HG02798 (cell line): ENCODE measurements at regions not wholly inside any gene's neighbourhood (a gene's known extent, or its start where the extent isn't known, plus 50 kb on each side); places are given as distances from the start of the nearest gene placed in this dataset.

Source experiments
- ATAC-seq: cut with Tn5 transposase; IDR thresholded peaks from one replicate; pipeline ENCODE4 v1.9.1; 2021; ENCODE audit warnings: mild to moderate bottlenecking; ENCODE audit not compliant: unreplicated experiment, poor library complexity

- no peak for ATAC-seq
Observed at GRCh38 chr6:138577151-138577915, 78.0 kb upstream of the NHSL1 start.

- ATAC-seq: no peak
Observed at GRCh38 chr6:138580040-138580439, 80.7 kb upstream of the NHSL1 start.

GRCh38 chr6:138580801-138581200 lies 81.5 kb upstream of the NHSL1 start:
- no peak for ATAC-seq

- ATAC-seq: no peak
Observed at GRCh38 chr6:138582573-138582972, 83.3 kb upstream of the NHSL1 start.

GRCh38 chr6:138586638-138587037 lies 87.3 kb upstream of the NHSL1 start:
- ATAC-seq: no peak

- ATAC-seq: peak; percentile 37
Observed at GRCh38 chr6:138588805-138589434, 89.6 kb upstream of the NHSL1 start.

GRCh38 chr6:138590796-138591709 lies 91.8 kb upstream of the NHSL1 start:
- no peak for ATAC-seq

- peak; percentile 47 for ATAC-seq
Observed at GRCh38 chr6:138592749-138593123, 93.4 kb upstream of the NHSL1 start.

- ATAC-seq: peak; percentile 62
Observed at GRCh38 chr6:138593124-138593877, 94.0 kb upstream of the NHSL1 start.

GRCh38 chr6:138593909-138594757 lies 94.8 kb upstream of the NHSL1 start:
- no peak for ATAC-seq

- ATAC-seq: no peak
Observed at GRCh38 chr6:138594758-138595140, 95.5 kb upstream of the NHSL1 start.

- no peak for ATAC-seq
Observed at GRCh38 chr6:138596126-138596525, 96.8 kb upstream of the NHSL1 start.

GRCh38 chr6:138596591-138596990 lies 97.3 kb upstream of the NHSL1 start:
- ATAC-seq: no peak

- no peak for ATAC-seq
Observed at GRCh38 chr6:138597336-138597735, 98.0 kb upstream of the NHSL1 start.

- ATAC-seq: no peak
Observed at GRCh38 chr6:138598562-138599173, 99.4 kb upstream of the NHSL1 start.

- ATAC-seq: no peak
Observed at GRCh38 chr6:138600261-138600660, 101.0 kb upstream of the NHSL1 start.

GRCh38 chr6:138600726-138601125 lies 101.4 kb upstream of the NHSL1 start:
- ATAC-seq: no peak

GRCh38 chr6:138601128-138601527 lies 101.8 kb upstream of the NHSL1 start:
- ATAC-seq: no peak

GRCh38 chr6:138605958-138606357 lies 106.7 kb upstream of the NHSL1 start:
- ATAC-seq: no peak
